Vagina (tissue), 2 donors: ENCODE measurements at regions not wholly inside any gene's neighbourhood (a gene's known extent, or its start where the extent isn't known, plus 50 kb on each side); places are given as distances from the start of the nearest gene placed in this dataset.
"Not testable (repeated sequence)": the region's sequence is repeated elsewhere in the genome, so short reads cannot be mapped to it uniquely, and the experiment has no call there.

Experiments used
- POLR2A ChIP-seq, 2 donors: fragments of 450-650 bp; IDR thresholded peaks; one replicate each; pipeline ENCODE4 v1.6.1; 2017; ENCODE audit warnings: antibody characterized with exemption in 2 of 2, mild to moderate bottlenecking in 2 of 2, moderate library complexity in 2 of 2
- TF ChIP-seq, protein P1 (sequence below), 3 experiments: fragments of 450-650 bp in 2 of 3; fragments of 200-600 bp in 1 of 3; sonication (generic) in 1 of 3; IDR thresholded peaks; one replicate each; pipeline ENCODE4 v1.5.1; 2017 to 2019; ENCODE audit warnings: antibody characterized with exemption in 3 of 3, mild to moderate bottlenecking in 2 of 3, moderate library complexity in 2 of 3

DNA sequence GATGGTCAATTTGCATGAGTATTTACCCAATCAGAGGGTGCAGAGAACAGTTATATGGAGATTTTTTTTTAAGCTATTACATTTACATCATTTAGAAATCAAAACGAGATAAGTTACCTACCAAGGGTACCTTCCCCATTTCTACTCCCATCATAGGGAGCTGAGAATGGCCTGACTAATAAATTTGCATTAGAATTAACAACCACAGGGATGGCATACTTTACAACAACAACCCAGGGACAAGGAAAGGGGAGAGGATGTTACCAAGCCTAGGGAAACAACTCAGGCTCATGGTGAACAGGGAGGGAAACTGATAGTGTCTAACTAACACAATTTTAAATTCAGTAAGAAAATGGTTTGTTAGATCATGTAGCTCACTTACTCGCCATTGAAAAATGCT lies 105.8 kb upstream of the ZNF658 start:
- TF ChIP-seq, protein P1, sequence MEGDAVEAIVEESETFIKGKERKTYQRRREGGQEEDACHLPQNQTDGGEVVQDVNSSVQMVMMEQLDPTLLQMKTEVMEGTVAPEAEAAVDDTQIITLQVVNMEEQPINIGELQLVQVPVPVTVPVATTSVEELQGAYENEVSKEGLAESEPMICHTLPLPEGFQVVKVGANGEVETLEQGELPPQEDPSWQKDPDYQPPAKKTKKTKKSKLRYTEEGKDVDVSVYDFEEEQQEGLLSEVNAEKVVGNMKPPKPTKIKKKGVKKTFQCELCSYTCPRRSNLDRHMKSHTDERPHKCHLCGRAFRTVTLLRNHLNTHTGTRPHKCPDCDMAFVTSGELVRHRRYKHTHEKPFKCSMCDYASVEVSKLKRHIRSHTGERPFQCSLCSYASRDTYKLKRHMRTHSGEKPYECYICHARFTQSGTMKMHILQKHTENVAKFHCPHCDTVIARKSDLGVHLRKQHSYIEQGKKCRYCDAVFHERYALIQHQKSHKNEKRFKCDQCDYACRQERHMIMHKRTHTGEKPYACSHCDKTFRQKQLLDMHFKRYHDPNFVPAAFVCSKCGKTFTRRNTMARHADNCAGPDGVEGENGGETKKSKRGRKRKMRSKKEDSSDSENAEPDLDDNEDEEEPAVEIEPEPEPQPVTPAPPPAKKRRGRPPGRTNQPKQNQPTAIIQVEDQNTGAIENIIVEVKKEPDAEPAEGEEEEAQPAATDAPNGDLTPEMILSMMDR (IDR thresholded peaks at IDR 0.05): not testable (repeated sequence)
- not testable (repeated sequence) for TF ChIP-seq POLR2A (IDR thresholded peaks at IDR 0.05)
